NCI-H187 (cell line): ENCODE measurements at regions not wholly inside any gene's neighbourhood (a gene's known extent, or its start where the extent isn't known, plus 50 kb on each side); places are given as distances from the start of the nearest gene placed in this dataset.

Experiments used
- DNase-seq, 2 experiments: peaks; one replicate each; lab custom pipeline; 2025; lab: John Stamatoyannopoulos, UW

GRCh38 chr5:71945436-71945835 lies 161.8 kb upstream of the MAP1B start:
- no peak for DNase-seq

- DNase-seq = no peak
These were observed 160.8 kb upstream of the MAP1B start for GRCh38 chr5:71946343-71947030.

GRCh38 chr5:71948206-71948605 lies 159.1 kb upstream of the MAP1B start:
- no peak for DNase-seq

- no peak for DNase-seq
These were observed 157.5 kb upstream of the MAP1B start for GRCh38 chr5:71949772-71950171.

GRCh38 chr5:71953866-71954265 lies 153.4 kb upstream of the MAP1B start:
- DNase-seq = no peak

GRCh38 chr5:71954329-71954728 lies 152.9 kb upstream of the MAP1B start:
- no peak for DNase-seq

GRCh38 chr5:71955723-71956122 lies 151.6 kb upstream of the MAP1B start:
- DNase-seq = no peak

- no peak for DNase-seq
These were observed 149.9 kb upstream of the MAP1B start for GRCh38 chr5:71957292-71957898.

GRCh38 chr5:71960195-71960594 lies 147.1 kb upstream of the MAP1B start:
- no peak for DNase-seq

- DNase-seq = no peak
These were observed 145.5 kb upstream of the MAP1B start for GRCh38 chr5:71961786-71962185.

GRCh38 chr5:71969460-71969859 lies 137.8 kb upstream of the MAP1B start:
- no peak for DNase-seq

GRCh38 chr5:71971862-71972261 lies 135.4 kb upstream of the MAP1B start:
- no peak for DNase-seq

GRCh38 chr5:71972777-71973473 lies 134.3 kb upstream of the MAP1B start:
- DNase-seq = no peak

- DNase-seq = no peak
These were observed 133.7 kb upstream of the MAP1B start for GRCh38 chr5:71973563-71973962.

GRCh38 chr5:71974165-71974564 lies 133.1 kb upstream of the MAP1B start:
- DNase-seq = no peak

GRCh38 chr5:71974622-71975021 lies 132.7 kb upstream of the MAP1B start:
- DNase-seq = no peak

GRCh38 chr5:71976449-71976848 lies 130.8 kb upstream of the MAP1B start:
- no peak for DNase-seq

GRCh38 chr5:71977311-71977710 lies 130.0 kb upstream of the MAP1B start:
- no peak for DNase-seq

- no peak for DNase-seq
These were observed 129.1 kb upstream of the MAP1B start for GRCh38 chr5:71978216-71978615.

GRCh38 chr5:71982717-71983395 lies 124.4 kb upstream of the MAP1B start:
- DNase-seq = no peak

- no peak for DNase-seq
These were observed 121.2 kb upstream of the MAP1B start for GRCh38 chr5:71986101-71986500.

GRCh38 chr5:71988808-71989207 lies 118.5 kb upstream of the MAP1B start:
- no peak for DNase-seq

- no peak for DNase-seq
These were observed 113.7 kb upstream of the MAP1B start for GRCh38 chr5:71993600-71993999.
